Osteocyte (in vitro differentiated cells): ENCODE measurements at regions not wholly inside any gene's neighbourhood (a gene's known extent, or its start where the extent isn't known, plus 50 kb on each side); places are given as distances from the start of the nearest gene placed in this dataset.

ENCODE experiments used
- DNase-seq: peaks from one replicate; pipeline ENCODE4 v3.0.0; 2021; ENCODE audit warnings: mixed read lengths; ENCODE audit not compliant: unreplicated experiment; ENCODE audit errors: extremely low spot score
- H3K27ac Mint-ChIP-seq: one replicate; pipeline ENCODE4 v1.8.0; 2021; ENCODE audit warnings: mild to moderate bottlenecking, mixed read lengths; ENCODE audit not compliant: unreplicated experiment
- H3K27me3 Mint-ChIP-seq: one replicate; pipeline ENCODE4 v1.8.0; 2021; ENCODE audit warnings: mixed read lengths; ENCODE audit not compliant: unreplicated experiment
- H3K36me3 Mint-ChIP-seq: one replicate; pipeline ENCODE4 v1.8.0; 2021; ENCODE audit warnings: mixed read lengths; ENCODE audit not compliant: unreplicated experiment
- H3K4me1 Mint-ChIP-seq: one replicate; pipeline ENCODE4 v1.8.0; 2021; ENCODE audit warnings: mixed read lengths; ENCODE audit not compliant: unreplicated experiment
- H3K4me3 Mint-ChIP-seq: one replicate; pipeline ENCODE4 v1.8.0; 2021; ENCODE audit warnings: mild to moderate bottlenecking, moderate library complexity, mixed read lengths; ENCODE audit not compliant: unreplicated experiment
- H3K9me3 Mint-ChIP-seq: one replicate; pipeline ENCODE4 v1.8.0; 2021; ENCODE audit warnings: mixed read lengths; ENCODE audit not compliant: unreplicated experiment
- TF ChIP-seq, protein P1 (sequence below): fragments of 200-600 bp; sonication (generic); IDR thresholded peaks from 2 replicates; pipeline ENCODE4 v1.5.0; 2021; ENCODE audit warnings: antibody characterized with exemption, mild to moderate bottlenecking, moderate library complexity

DNA sequence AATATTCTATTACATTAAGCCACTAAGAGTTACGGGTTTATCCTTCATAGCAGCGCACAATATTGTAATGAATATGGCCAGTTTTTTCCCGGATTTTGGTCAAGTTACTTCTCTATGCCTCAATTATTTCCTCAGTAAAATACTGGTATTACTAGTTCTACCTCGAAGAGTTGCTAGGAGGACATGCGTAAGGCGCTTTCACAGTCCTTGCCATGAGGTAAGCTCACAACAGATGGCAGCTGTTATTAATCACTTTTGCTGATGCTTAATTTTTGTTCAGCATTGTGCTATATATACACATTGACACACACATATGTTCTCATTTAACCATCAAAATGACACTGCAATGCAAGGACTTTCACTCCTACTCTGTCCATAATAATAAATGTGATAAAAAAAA, 101.5 kb downstream of the SCG2 start:
- Mint-ChIP-seq H3K36me3 (no peaks in the 10 kb centered on the region), H3K27ac (no peak overlapping the region), H3K9me3 (peaks cover 4% of the 10 kb centered on the region), H3K4me1 (no peaks in the 10 kb centered on the region), H3K27me3 (no peaks in the 10 kb centered on the region), H3K4me3 (no peak overlapping the region)
- TF ChIP-seq, protein P1, sequence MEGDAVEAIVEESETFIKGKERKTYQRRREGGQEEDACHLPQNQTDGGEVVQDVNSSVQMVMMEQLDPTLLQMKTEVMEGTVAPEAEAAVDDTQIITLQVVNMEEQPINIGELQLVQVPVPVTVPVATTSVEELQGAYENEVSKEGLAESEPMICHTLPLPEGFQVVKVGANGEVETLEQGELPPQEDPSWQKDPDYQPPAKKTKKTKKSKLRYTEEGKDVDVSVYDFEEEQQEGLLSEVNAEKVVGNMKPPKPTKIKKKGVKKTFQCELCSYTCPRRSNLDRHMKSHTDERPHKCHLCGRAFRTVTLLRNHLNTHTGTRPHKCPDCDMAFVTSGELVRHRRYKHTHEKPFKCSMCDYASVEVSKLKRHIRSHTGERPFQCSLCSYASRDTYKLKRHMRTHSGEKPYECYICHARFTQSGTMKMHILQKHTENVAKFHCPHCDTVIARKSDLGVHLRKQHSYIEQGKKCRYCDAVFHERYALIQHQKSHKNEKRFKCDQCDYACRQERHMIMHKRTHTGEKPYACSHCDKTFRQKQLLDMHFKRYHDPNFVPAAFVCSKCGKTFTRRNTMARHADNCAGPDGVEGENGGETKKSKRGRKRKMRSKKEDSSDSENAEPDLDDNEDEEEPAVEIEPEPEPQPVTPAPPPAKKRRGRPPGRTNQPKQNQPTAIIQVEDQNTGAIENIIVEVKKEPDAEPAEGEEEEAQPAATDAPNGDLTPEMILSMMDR, result no peak
- DNase-seq, result no peak

DNA sequence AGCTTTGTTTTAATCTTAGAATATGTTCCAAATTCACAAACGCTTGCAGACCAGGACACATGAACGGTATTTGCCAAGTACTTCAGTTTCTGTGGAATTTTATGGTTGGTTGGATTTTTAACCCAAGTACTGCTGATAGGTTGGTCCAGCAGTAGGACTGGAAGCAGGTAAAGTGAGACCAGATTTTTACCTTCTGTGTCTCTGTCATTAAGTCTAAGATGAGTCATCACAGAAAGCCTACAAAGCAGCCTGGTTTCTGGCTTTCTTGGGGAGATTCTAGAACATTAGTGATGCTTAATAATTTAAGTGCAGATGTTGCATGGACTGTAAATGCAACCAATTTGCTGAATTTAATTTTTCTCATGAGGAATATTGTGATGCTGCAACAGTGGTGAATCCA, 100.5 kb downstream of the SCG2 start:
- Mint-ChIP-seq H3K27ac (no peak overlapping the region), H3K4me3 (no peak overlapping the region), H3K27me3 (no peaks in the 10 kb centered on the region), H3K9me3 (peaks cover 4% of the 10 kb centered on the region), H3K36me3 (no peaks in the 10 kb centered on the region), H3K4me1 (no peaks in the 10 kb centered on the region)
- DNase-seq, result no peak
- TF ChIP-seq, protein P1, result no peak

DNA sequence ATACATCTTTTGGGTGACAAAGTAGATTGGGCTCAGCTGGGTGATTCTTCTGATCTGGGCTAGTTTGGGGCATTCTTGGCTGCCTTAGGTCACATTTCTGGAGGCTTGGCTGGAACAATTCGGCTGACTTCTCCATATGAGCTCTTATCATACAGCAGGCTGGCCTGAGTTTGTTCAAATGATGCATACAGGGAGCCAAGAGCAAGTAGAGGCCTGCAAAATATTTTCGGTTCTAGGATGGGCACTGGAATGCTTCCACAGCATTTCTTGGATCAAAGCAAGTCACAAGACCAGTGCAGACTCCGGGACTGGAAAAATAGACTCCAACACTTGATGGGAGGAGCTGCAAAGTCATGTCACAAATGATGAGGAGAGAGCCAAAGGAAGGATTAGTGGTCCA, 98.4 kb downstream of the SCG2 start:
- TF ChIP-seq, protein P1, result no peak
- H3K27ac Mint-ChIP-seq, result no peak overlapping the region
- H3K36me3 Mint-ChIP-seq, result no peaks in the 10 kb centered on the region
- DNase-seq, result no peak
- no peak overlapping the region for H3K4me3 Mint-ChIP-seq
- peaks cover 4% of the 10 kb centered on the region for H3K9me3 Mint-ChIP-seq
- no peaks in the 10 kb centered on the region for H3K27me3 Mint-ChIP-seq
- peaks cover 3% of the 10 kb centered on the region for H3K4me1 Mint-ChIP-seq

DNA sequence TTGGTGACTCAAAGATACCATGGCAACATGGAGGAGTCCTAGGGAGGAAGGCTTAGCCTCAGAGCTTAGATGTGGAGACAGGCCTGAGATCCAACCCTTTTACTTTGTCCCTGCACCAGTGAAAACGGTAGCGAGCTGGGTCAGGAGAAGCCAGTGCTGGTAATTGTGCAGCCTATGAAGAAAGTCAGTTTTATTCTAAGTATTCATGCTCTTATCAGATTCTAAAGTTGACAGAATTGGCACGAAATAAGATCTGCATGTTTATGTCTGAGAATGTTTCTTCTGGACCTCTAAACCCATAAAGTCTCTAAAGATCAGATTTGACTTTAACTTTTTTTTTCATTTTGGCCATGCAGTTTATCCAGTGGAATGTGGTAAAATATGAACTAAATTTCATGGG, 93.8 kb downstream of the SCG2 start:
- no peaks in the 10 kb centered on the region for H3K27me3 Mint-ChIP-seq
- no peaks in the 10 kb centered on the region for H3K36me3 Mint-ChIP-seq
- H3K9me3 Mint-ChIP-seq, result peaks cover 4% of the 10 kb centered on the region
- no peak overlapping the region for H3K27ac Mint-ChIP-seq
- H3K4me3 Mint-ChIP-seq, result no peak overlapping the region
- TF ChIP-seq, protein P1, result no peak
- no peak for DNase-seq
- H3K4me1 Mint-ChIP-seq, result peaks cover 25% of the 10 kb centered on the region

DNA sequence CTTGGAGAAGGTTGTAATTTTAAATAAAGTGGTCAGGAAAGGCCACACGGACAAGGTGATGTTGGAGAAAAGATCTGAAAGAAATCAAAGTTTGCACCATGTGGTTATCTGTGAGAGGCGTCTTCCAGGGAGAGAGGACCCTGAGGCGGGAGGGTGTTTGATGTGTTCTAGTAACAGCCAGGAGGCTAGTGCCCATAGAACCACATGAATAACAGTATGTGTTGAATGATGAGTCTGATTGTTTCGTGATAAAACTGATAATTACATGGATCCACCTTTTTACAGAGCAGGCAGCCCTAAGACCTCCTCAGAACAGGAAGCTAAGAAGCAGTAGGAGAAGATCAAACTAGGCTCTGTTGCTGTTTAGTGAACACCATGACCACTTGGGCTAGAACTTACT, 91.4 kb downstream of the SCG2 start:
- no peak for DNase-seq
- Mint-ChIP-seq H3K36me3 (no peaks in the 10 kb centered on the region), H3K4me1 (peaks cover 25% of the 10 kb centered on the region), H3K27me3 (no peaks in the 10 kb centered on the region), H3K27ac (no peak overlapping the region), H3K9me3 (no peaks in the 10 kb centered on the region), H3K4me3 (no peak overlapping the region)
- TF ChIP-seq, protein P1, result no peak
